ENCODE measurements at regions not wholly inside any gene's neighbourhood (a gene's known extent, or its start where the extent isn't known, plus 50 kb on each side); places are given as distances from the start of the nearest gene placed in this dataset.

DNA sequence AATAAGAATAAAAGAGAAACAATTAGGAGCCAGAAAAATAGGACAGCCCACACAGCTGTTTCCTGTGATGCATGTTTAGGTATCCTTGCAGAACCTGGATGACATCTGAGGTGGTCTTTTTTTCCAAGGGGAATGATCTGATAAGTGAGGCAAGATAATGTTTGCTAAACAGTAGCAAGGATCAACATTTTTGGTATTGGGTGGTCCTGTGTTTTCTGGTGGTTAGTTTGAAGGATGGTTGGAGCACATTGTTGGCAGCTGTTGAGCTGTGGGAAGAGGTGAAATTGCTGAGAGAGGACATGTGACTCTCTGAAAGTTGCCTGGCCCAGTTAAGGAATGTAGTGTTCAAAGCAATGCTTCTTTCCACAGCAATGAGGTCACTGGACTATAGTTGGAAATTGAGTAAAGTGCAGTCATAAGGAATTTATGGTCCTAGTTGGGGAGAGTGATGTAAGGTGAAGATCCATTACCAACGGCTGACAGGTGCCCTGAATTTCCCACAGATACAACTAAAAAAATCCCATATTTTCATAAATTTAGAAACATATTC is 270.2 kb upstream of the IMPG1 start:
- no peak for DNase-seq

DNA sequence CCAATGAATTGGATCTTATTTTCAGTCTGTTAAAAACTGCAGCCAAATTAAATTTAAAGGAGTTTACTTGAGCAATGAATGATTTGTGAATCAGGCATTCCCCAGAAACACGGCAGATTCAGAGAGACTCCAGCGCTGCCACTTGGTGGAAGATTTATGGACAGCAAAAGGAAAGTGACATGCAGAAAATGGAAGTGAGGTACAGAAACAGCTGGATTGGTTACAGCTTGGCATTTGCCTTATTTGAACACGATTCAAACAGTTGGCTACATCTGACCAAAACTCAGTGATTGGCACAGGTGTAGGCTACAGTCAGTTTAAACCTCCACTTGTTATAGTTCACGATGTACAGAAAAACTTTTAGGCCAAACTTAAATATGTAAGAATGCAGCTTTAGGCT is 257.6 kb upstream of the IMPG1 start:
- DNase-seq, result no peak

DNA sequence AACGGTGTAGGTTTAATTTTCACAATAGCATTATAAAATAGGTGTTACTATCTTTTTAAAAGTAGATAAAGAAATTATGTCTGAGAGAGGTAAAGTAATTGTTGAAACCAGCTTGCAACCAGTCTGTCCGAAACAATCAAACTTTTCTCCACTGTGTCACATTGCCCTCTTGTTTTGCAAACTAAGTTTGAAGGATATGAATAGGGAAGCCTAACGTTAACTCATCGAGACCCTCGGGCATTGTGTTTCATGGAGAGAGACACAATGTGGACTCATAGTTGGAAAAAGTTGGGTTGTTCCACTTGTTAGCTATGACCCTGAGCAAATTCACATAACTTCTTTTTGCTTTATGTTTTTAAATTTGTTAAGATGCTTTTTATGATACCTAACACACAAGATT is 254.4 kb upstream of the IMPG1 start:
- DNase-seq, result no peak

Data from SW 1271 (cell line).